GM13976 (cell line): ENCODE measurements at regions not wholly inside any gene's neighbourhood (a gene's known extent, or its start where the extent isn't known, plus 50 kb on each side); places are given as distances from the start of the nearest gene placed in this dataset.
"Not testable (repeated sequence)": the region's sequence is repeated elsewhere in the genome, so short reads cannot be mapped to it uniquely, and the experiment has no call there.

Experiments
- DNase-seq: peaks from one replicate; pipeline ENCODE4 v3.0.0; 2012; ENCODE audit warnings: low spot score
- CTCF ChIP-seq: IDR thresholded peaks from 2 replicates; pipeline ENCODE4 v1.5.1; 2012; ENCODE audit warnings: borderline replicate concordance, mild to moderate bottlenecking; ENCODE audit not compliant: insufficient read depth; ENCODE audit errors: extremely low read depth, missing control alignments, control extremely low read depth
- in situ Hi-C: fragments of 300-500 bp; cut with MboI; formaldehyde crosslinking; loops from one replicate; pipeline ENCODE4 v1.12.0; 2022; ENCODE audit warnings: low sequenced_read_pairs, mixed read lengths, inconsistent platforms; ENCODE audit not compliant: unreplicated experiment

- DNase-seq, result no peak
- no peak for TF ChIP-seq CTCF
- in situ Hi-C loops, result no loop called here
These were observed 197.8 kb downstream of the MEMO1 start for GRCh38 chr2:31813016-31813415.

- no peak for TF ChIP-seq CTCF
- in situ Hi-C loops, result no loop called here
- peak; percentile 74 for DNase-seq
These were observed 198.6 kb downstream of the MEMO1 start for GRCh38 chr2:31812051-31812798.

GRCh38 chr2:31811482-31811881, 199.3 kb downstream of the MEMO1 start:
- no peak for TF ChIP-seq CTCF
- no peak for DNase-seq
- in situ Hi-C loops, result no loop called here

GRCh38 chr2:31810200-31810917, 200.4 kb downstream of the MEMO1 start:
- TF ChIP-seq CTCF, result no peak
- no peak for DNase-seq
- in situ Hi-C loops, result no loop called here

- DNase-seq, result no peak
- no peak for TF ChIP-seq CTCF
- in situ Hi-C loops, result no loop called here
These were observed 205.1 kb downstream of the MEMO1 start for GRCh38 chr2:31805688-31806087.

- DNase-seq, in situ Hi-C loops: not testable (repeated sequence)
These were observed 207.2 kb downstream of the MEMO1 start for GRCh38 chr2:31803481-31804153.

- no peak for DNase-seq
- in situ Hi-C loops, result no loop called here
- no peak for TF ChIP-seq CTCF
These were observed 208.1 kb downstream of the MEMO1 start for GRCh38 chr2:31802711-31803110.

- DNase-seq, in situ Hi-C loops: not testable (repeated sequence)
These were observed 211.5 kb downstream of the MEMO1 start for GRCh38 chr2:31799282-31799681.
